SK-N-MC (cell line): ENCODE measurements at regions not wholly inside any gene's neighbourhood (a gene's known extent, or its start where the extent isn't known, plus 50 kb on each side); places are given as distances from the start of the nearest gene placed in this dataset.
"Not testable (repeated sequence)": the region's sequence is repeated elsewhere in the genome, so short reads cannot be mapped to it uniquely, and the experiment has no call there.

Experiments used
- EZH2 ChIP-seq: fragments of 200-600 bp; sonication (generic); IDR thresholded peaks from one replicate; pipeline ENCODE4 v1.6.1; 2017; ENCODE audit warnings: antibody characterized with exemption
- FOXP2 ChIP-seq: optimal IDR thresholded peaks from 2 replicates; pipeline ENCODE3; 2011; ENCODE audit warnings: mild to moderate bottlenecking, moderate library complexity; ENCODE audit not compliant: insufficient read depth; ENCODE audit errors: extremely low read length, control extremely low read depth
- POLR2AphosphoS5 ChIP-seq: IDR thresholded peaks from 2 replicates; pipeline ENCODE4 v1.6.1; 2012; ENCODE audit warnings: mild to moderate bottlenecking, low read depth, low read length, borderline replicate concordance

GRCh38 chr7:153957677-153958076 is 94.5 kb upstream of the DPP6 start:
- TF ChIP-seq POLR2AphosphoS5, EZH2, FOXP2: not testable (repeated sequence)
